GM19438 (cell line): ENCODE measurements at regions not wholly inside any gene's neighbourhood (a gene's known extent, or its start where the extent isn't known, plus 50 kb on each side); places are given as distances from the start of the nearest gene placed in this dataset.
"Not testable (repeated sequence)": the region's sequence is repeated elsewhere in the genome, so short reads cannot be mapped to it uniquely, and the experiment has no call there.

Experiments
- ATAC-seq: cut with Tn5 transposase; IDR thresholded peaks from one replicate; pipeline ENCODE4 v1.9.1; 2021; ENCODE audit warnings: low read depth; ENCODE audit not compliant: unreplicated experiment

GRCh38 chr2:58339548-58340243 lies 98.6 kb upstream of the FANCL start:
- no peak for ATAC-seq

GRCh38 chr2:58336416-58336815 lies 95.3 kb upstream of the FANCL start:
- ATAC-seq = no peak

DNA sequence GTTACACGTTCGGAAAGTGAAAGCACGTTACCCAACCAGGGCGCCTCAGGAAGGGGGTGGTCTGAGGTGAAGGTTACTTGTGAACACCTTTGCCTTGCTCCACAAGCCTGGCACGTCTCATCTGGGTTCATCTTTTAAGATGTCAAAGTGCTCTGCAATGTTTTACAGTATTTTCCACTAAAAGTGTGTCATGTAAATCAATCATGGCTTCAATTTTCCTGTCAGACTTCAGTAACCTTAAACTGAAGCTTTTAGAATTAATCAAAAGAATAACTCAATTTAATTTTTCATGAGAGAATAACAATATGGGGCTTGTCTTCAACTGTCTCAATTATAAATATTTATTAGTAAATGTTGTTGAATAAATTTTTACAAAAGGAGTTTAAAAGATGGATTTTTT lies 93.3 kb upstream of the FANCL start:
- ATAC-seq = no peak

DNA sequence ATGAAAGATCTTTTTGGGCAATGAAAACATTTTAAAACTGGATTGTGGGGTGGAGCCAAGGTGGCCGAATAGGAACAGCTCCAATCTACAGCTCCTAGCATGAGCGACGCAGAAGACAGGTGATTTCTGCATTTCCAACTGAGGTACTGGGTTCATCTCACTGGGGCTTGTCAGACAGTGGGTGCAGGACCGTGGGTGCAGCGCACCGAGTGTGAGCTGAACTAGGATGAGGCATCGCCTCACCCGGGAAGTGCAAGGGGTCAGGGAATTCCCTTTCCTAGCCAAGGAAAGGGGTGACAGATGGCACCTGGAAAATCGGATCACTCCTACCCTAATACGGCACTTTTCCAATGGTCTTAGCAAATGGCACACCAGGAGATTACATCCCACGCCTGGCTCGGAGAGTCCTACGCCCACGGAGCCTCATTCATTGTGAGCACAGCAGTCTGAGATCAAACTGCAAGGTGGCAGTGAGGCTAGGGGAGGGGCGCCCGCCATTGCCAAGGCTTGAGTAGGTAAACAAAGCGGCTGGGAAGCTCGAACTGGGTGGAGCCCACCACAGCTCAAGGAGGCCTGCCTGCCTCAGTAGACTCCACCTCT lies 84.3 kb upstream of the FANCL start:
- ATAC-seq = not testable (repeated sequence)

DNA sequence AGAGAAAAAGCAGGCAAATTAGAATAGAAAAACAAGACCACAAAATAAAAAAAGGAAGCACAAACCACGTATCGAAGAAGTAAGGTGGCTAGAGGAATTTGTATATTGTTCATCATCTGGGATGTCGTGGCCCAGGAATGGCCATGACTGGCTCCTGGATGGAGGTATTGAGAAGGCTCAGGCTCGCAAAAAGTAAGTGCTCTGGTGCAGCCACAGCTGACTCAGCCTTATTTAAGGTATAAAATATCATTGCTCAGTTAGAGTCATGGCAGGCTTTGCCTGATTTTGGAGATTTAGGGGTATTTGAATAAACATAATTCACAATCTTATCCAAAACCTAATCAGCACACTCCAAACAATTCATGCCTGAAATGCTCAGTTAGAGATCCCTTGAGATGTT lies 78.4 kb upstream of the FANCL start:
- no peak for ATAC-seq

GRCh38 chr2:58318949-58319348 lies 77.8 kb upstream of the FANCL start:
- not testable (repeated sequence) for ATAC-seq

DNA sequence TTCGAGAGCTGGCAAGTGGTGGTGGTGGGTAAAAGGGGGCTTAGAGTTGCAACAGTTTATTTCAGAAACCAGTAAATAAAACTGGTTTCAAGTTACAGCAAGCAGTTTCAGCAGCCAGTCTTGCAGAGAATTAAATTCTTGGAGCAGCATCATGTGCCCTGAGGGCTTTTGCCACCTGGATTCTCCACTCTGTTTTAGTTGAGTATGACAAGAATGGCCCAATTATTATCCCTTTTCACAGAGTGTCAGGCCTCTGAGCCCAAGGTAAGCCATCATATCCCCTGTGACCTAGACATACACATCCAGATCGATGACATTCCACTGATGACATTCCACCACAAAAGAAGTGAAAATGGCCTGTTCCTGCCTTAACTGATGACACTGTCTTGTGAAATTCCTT lies 72.8 kb upstream of the FANCL start:
- no peak for ATAC-seq

DNA sequence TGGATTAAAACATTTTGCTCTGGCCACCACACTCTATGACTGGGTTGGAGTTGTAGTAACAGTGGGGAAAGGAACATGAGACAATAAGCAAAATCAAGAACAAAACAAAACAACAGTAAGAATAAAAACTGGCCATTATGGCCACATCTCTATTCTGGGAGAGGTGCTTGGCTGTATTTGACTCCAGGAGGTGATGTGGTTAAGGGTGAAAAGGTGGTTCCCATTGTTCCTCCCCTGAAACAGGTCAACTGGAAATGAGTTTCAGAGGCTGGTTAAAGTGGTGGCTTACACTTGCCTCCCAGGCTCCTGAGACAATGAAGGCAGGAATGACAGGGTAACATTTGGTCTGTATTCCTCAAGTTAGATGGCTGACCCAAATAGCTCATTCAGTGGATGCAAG lies 67.3 kb upstream of the FANCL start:
- no peak for ATAC-seq

GRCh38 chr2:58304843-58305242 lies 63.7 kb upstream of the FANCL start:
- no peak for ATAC-seq

GRCh38 chr2:58299123-58299522 lies 58.0 kb upstream of the FANCL start:
- ATAC-seq = no peak

DNA sequence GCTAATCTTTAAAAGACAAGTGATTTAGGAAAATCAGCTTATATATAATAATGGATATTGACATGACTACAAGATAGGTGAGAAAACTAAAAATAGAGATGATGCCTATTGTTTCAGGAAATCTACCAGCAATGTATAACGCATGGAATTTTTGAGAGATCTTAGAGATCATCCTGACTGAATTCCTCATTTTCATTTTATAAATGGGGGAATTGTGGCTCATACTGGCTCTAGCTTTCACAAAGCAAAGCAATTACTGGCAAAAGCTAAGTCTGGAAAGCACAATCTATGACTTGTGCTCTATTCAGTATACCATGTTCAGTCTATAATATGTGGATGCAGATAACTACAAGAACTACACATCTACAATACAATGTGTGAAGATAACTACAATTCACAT lies 51.9 kb upstream of the FANCL start:
- ATAC-seq = no peak

DNA sequence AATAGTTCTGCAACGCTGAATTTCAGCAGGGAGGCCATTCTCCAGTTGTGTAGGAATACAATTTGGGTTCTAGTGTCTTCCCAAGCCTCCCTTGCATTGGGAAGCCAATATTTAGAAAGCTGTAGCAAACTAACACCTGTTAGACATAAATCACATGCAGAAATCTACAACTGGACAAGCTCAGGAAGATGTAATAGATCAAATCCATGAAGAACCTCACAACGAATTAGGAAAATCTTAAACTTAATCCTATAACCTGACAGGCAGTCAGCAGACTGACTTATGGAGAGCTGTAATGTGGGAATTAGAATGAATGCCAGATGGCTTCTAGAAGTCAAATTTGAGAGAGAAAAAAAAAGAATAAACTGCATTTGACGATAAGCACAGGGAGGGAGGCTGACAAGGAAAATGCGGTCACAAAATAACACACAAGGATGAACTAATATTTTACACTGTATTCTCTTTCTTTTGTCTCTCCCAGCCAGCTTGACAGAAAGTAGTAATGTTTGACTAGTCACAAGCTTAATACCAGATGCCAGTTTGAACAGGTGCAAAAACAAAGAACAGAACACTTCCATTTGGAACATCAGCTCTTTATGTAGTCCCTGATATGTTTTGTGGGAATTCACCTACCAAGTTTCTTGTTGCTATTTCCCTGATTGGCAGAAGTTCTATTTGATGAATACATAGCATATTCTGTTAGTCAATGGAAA lies 50.8 kb upstream of the FANCL start:
- ATAC-seq = no peak
